HepG2 (cell line): ENCODE measurements at regions not wholly inside any gene's neighbourhood (a gene's known extent, or its start where the extent isn't known, plus 50 kb on each side); places are given as distances from the start of the nearest gene placed in this dataset.
"Not testable (repeated sequence)": the region's sequence is repeated elsewhere in the genome, so short reads cannot be mapped to it uniquely, and the experiment has no call there.

ENCODE experiments used
- ATAC-seq: fragments of 200-7000 bp; cut with Tn5 transposase; 3 replicates; pipeline ENCODE4 v1.9.1; 2020; ENCODE audit warnings: mild to moderate bottlenecking, moderate library complexity
- BruUV-seq: library from RNA; stranded (reverse); fragments of 400-500 nt; replicated peaks from 2 replicates; lab custom pipeline; 2021; lab: Mats Ljungman, UMichigan
- CTCF ChIA-PET: fragments of 300-600 bp; formaldehyde crosslinking; extraction: SDS; loops from one replicate; lab custom pipeline; 2021; ENCODE audit warnings: low total read pairs, inconsistent platforms, low intra/inter-chr PET ratio; lab: Yijun Ruan, JAX
- POLR2A ChIA-PET: fragments of 350-600 bp; sonication (Branson Sonifier 250); formaldehyde crosslinking; loops from one replicate; lab custom pipeline; 2020; ENCODE audit warnings: antibody characterized with exemption, inconsistent platforms; lab: Yijun Ruan, JAX
- DNase-seq: peaks from one replicate; pipeline ENCODE4 v3.0.0-alpha.2; 2015; ENCODE audit warnings: low spot score
- FAIRE-seq: peaks from 3 replicates; lab custom pipeline; 2011; peaks lifted over from hg19 to GRCh38; lab: Jason Lieb, UNC
- H2AFZ ChIP-seq: one replicate; pipeline ENCODE4 v1.6.1; 2011; ENCODE audit warnings: low read length, inconsistent platforms
- H3K27ac ChIP-seq: fragments of 300-600 bp; 3 replicates; pipeline ENCODE4 v1.8.0; 2011; ENCODE audit warnings: mixed run types, mild to moderate bottlenecking, mixed read lengths, low read length, inconsistent platforms; ENCODE audit not compliant: insufficient read depth; ENCODE audit errors: extremely low read length
- H3K27me3 ChIP-seq, 2 experiments: fragments of 200-600 bp in 1 of 2; 2 replicates in 1 of 2; 3 replicates in 1 of 2; pipeline versions ENCODE4 v1.6.0 to v1.8.0; 2011; ENCODE audit warnings: low read length in 2 of 2, mild to moderate bottlenecking in 2 of 2, moderate library complexity in 2 of 2, inconsistent platforms in 1 of 2; ENCODE audit not compliant: insufficient read depth in 2 of 2, control insufficient read depth in 1 of 2
- H3K36me3 ChIP-seq, 2 experiments: fragments of 200-600 bp in 1 of 2; replicated peaks in 1 of 2; 2 replicates in 1 of 2; 3 replicates in 1 of 2; pipeline versions ENCODE4 v1.5.1 to v1.8.0; 2011; ENCODE audit warnings: low read length in 2 of 2, inconsistent platforms in 1 of 2; ENCODE audit not compliant: insufficient read depth in 2 of 2, control insufficient read depth in 1 of 2
- H3K4me1 ChIP-seq: 2 replicates; pipeline ENCODE4 v1.5.1; 2012; ENCODE audit warnings: low read length, inconsistent platforms; ENCODE audit not compliant: insufficient read depth
- H3K4me2 ChIP-seq: 2 replicates; pipeline ENCODE4 v1.6.0; 2011; ENCODE audit warnings: low read depth, low read length, inconsistent platforms
- H3K4me3 ChIP-seq, 3 experiments: fragments of 200-600 bp in 1 of 3; sonication (generic), shearing (Covaris generic) in 1 of 3; replicated peaks in 1 of 3; 2 replicates each; pipeline ENCODE4 v1.5.1; 2011 to 2016; ENCODE audit warnings: low read length in 3 of 3, inconsistent platforms in 2 of 3, low read depth in 2 of 3, mild to moderate bottlenecking in 2 of 3, control low read depth in 1 of 3, mixed read lengths in 1 of 3; ENCODE audit not compliant: insufficient read depth in 1 of 3
- H3K79me2 ChIP-seq: one replicate; pipeline ENCODE4 v1.6.1; 2011; ENCODE audit warnings: low read length, inconsistent platforms; ENCODE audit not compliant: insufficient read depth
- H3K9ac ChIP-seq: 2 replicates; pipeline ENCODE4 v1.6.0; 2011; ENCODE audit warnings: mild to moderate bottlenecking, low read depth, low read length, inconsistent platforms; ENCODE audit not compliant: insufficient read depth
- H3K9me3 ChIP-seq: 2 replicates; pipeline ENCODE4 v1.5.1; 2012; ENCODE audit warnings: mild to moderate bottlenecking, low read length
- H4K20me1 ChIP-seq: 2 replicates; pipeline ENCODE4 v1.6.0; 2011; ENCODE audit warnings: inconsistent platforms, mild to moderate bottlenecking, low read length, moderate library complexity; ENCODE audit not compliant: insufficient read depth
- AFF4 ChIP-seq: sonication (generic); formaldehyde crosslinking; IDR thresholded peaks from 2 replicates; pipeline ENCODE4 v1.4.0; 2020; ENCODE audit warnings: missing genetic modification reagents
- IRX3 ChIP-seq: sonication (generic); formaldehyde crosslinking; IDR thresholded peaks from 2 replicates; pipeline ENCODE4 v1.8.1; 2023; ENCODE audit warnings: mild to moderate bottlenecking, low read depth, missing genetic modification reagents, borderline replicate concordance
- POLR2AphosphoS5 ChIP-seq: IDR thresholded peaks from 2 replicates; pipeline ENCODE4 v1.6.1; 2012; ENCODE audit warnings: low read depth, low read length
- ZBTB7A ChIP-seq: sonication (generic); formaldehyde crosslinking; IDR thresholded peaks from 2 replicates; pipeline ENCODE4 v1.8.0; 2022; ENCODE audit warnings: mild to moderate bottlenecking, missing genetic modification reagents
- ZNF296 ChIP-seq: sonication (generic); formaldehyde crosslinking; conservative IDR thresholded peaks from 2 replicates; pipeline ENCODE4 v1.5.0; 2020; ENCODE audit warnings: mild to moderate bottlenecking, missing genetic modification reagents
- ZNF784 ChIP-seq: sonication (generic); formaldehyde crosslinking; IDR thresholded peaks from 2 replicates; pipeline ENCODE4 v1.5.1; 2020; ENCODE audit warnings: missing genetic modification reagents, mild to moderate bottlenecking, borderline replicate concordance
- WGBS: methylation state at CpG from one replicate; pipeline ENCODE4 v1.1.6; 2017; ENCODE audit warnings: low lambda C conversion rate; 5-methylcytosine and 5-hydroxymethylcytosine counted together
- in situ Hi-C: cut with HindIII; loops from 2 replicates; pipeline ENCODE4 v1.10.0; 2017; ENCODE audit warnings: low pct_unique_long_range_greater_than_20kb; ENCODE audit not compliant: extremely low pct_ligation_motif_present
- intact Hi-C: fragments of 100-400 bp; cut with micrococcal nuclease; formaldehyde crosslinking; loops from one replicate; pipeline ENCODE4 v1.10.0; 2022; ENCODE audit not compliant: unreplicated experiment

- H3K9ac ChIP-seq = no peak overlapping the region
- POLR2A ChIA-PET = no interaction called here
- H3K36me3 ChIP-seq = no peaks in the 10 kb centered on the region
- peaks cover 97% of the 10 kb centered on the region for H3K9me3 ChIP-seq
- WGBS = 69% methylated on average over 29 of the region's 48 CpGs
- no peaks in the 10 kb centered on the region for H4K20me1 ChIP-seq
- DNase-seq = no peak
- BruUV-seq = no TSS peak
- no peak overlapping the region for H3K4me3 ChIP-seq
- no peak overlapping the region for H2AFZ ChIP-seq
- TF ChIP-seq AFF4 (CRISPR knock-in tag) = no peak
- no peak for TF ChIP-seq IRX3 (CRISPR knock-in tag)
- no peak for TF ChIP-seq ZNF784
- no peak for TF ChIP-seq ZBTB7A (CRISPR knock-in tag)
- TF ChIP-seq POLR2AphosphoS5 = no peak
- TF ChIP-seq ZNF296 (CRISPR knock-in tag) = no peak
- ATAC-seq = no peak
- intact Hi-C loops = no loop called here
- no peaks in the 10 kb centered on the region for H3K79me2 ChIP-seq
- in situ Hi-C loops = no loop called here
- no peak for FAIRE-seq
- CTCF ChIA-PET = no interaction called here
- no peaks in the 10 kb centered on the region for H3K27me3 ChIP-seq
- H3K4me2 ChIP-seq = no peak overlapping the region
- no peaks in the 10 kb centered on the region for H3K4me1 ChIP-seq
- no peak overlapping the region for H3K27ac ChIP-seq
Measured at GRCh38 chr19:23470873-23471545, 75.7 kb upstream of the ZNF91 start.

GRCh38 chr19:23464349-23464748 lies 69.1 kb upstream of the ZNF91 start:
- H4K20me1 ChIP-seq, in situ Hi-C loops, H3K79me2 ChIP-seq, H3K27me3 ChIP-seq, CTCF ChIA-PET, H3K36me3 ChIP-seq, H3K27ac ChIP-seq, H3K4me2 ChIP-seq, FAIRE-seq, H3K9ac ChIP-seq, DNase-seq, intact Hi-C loops, H3K4me1 ChIP-seq, H2AFZ ChIP-seq, ATAC-seq, POLR2A ChIA-PET, H3K4me3 ChIP-seq, BruUV-seq: not testable (repeated sequence)
- WGBS = 44% methylated on average over 2 of the region's 2 CpGs
- H3K9me3 ChIP-seq = peaks cover 98% of the 10 kb centered on the region
